Panc1 (cell line): ENCODE measurements at regions not wholly inside any gene's neighbourhood (a gene's known extent, or its start where the extent isn't known, plus 50 kb on each side); places are given as distances from the start of the nearest gene placed in this dataset.

Experiments
- CTCF ChIP-seq: fragments of 450-650 bp; IDR thresholded peaks from 2 replicates; pipeline ENCODE4 v1.5.1; 2017; ENCODE audit warnings: mild to moderate bottlenecking
- POLR2AphosphoS5 ChIP-seq: IDR thresholded peaks from 2 replicates; pipeline ENCODE4 v1.6.1; 2012; ENCODE audit warnings: mild to moderate bottlenecking, low read depth, low read length, moderate library complexity
- TCF7L2 ChIP-seq: IDR thresholded peaks from 2 replicates; pipeline ENCODE4 v1.6.1; 2011; ENCODE audit warnings: mild to moderate bottlenecking, low read depth, low read length, inconsistent platforms

- no peak for TF ChIP-seq CTCF
- TF ChIP-seq POLR2AphosphoS5, result no peak
- TF ChIP-seq TCF7L2, result no peak
Measured at GRCh38 chr7:106982415-106982814, 62.1 kb upstream of the PRKAR2B start.
